Vagina (tissue), 2 donors: ENCODE measurements at regions not wholly inside any gene's neighbourhood (a gene's known extent, or its start where the extent isn't known, plus 50 kb on each side); places are given as distances from the start of the nearest gene placed in this dataset.

Source experiments
- POLR2AphosphoS5 ChIP-seq, 2 donors: sonication (generic); formaldehyde crosslinking; IDR thresholded peaks; one replicate each; pipeline ENCODE4 v1.9.0; 2017; ENCODE audit warnings: antibody characterized with exemption in 2 of 2, mild to moderate bottlenecking in 2 of 2, low read depth in 1 of 2; ENCODE audit not compliant: insufficient read depth in 1 of 2
- TF ChIP-seq, protein P1 (sequence below), 3 experiments: fragments of 450-650 bp in 2 of 3; fragments of 200-600 bp in 1 of 3; sonication (generic) in 1 of 3; IDR thresholded peaks; one replicate each; pipeline ENCODE4 v1.5.1; 2017 to 2019; ENCODE audit warnings: antibody characterized with exemption in 3 of 3, mild to moderate bottlenecking in 2 of 3, moderate library complexity in 2 of 3

DNA sequence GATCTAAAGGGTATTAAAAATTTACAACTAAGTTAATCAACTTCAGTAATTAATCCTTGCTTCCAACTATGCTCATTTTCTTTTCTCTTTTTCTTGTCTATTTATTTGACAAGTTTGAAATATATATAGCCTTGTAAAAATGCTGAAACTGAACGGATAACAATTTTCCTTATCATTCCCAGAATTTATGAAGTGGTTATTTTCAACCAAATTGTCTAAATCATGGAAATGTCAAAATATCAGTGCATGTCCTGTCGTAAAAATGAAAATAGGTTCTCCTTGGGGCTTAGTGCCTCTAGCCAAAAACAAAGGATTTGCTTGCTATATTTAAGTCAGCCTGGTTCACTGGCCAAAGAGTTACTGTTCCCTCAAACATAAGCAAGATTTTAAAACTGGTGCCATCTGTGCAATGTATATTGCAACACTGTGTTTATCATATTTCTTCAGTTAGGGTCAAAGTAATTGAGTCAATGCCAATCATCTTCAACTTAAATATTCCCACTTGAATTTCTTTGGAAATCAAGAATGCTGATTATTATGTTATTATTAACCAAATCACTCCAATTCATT is 798.3 kb downstream of the MAT2B start:
- TF ChIP-seq, protein P1, sequence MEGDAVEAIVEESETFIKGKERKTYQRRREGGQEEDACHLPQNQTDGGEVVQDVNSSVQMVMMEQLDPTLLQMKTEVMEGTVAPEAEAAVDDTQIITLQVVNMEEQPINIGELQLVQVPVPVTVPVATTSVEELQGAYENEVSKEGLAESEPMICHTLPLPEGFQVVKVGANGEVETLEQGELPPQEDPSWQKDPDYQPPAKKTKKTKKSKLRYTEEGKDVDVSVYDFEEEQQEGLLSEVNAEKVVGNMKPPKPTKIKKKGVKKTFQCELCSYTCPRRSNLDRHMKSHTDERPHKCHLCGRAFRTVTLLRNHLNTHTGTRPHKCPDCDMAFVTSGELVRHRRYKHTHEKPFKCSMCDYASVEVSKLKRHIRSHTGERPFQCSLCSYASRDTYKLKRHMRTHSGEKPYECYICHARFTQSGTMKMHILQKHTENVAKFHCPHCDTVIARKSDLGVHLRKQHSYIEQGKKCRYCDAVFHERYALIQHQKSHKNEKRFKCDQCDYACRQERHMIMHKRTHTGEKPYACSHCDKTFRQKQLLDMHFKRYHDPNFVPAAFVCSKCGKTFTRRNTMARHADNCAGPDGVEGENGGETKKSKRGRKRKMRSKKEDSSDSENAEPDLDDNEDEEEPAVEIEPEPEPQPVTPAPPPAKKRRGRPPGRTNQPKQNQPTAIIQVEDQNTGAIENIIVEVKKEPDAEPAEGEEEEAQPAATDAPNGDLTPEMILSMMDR (IDR thresholded peaks at IDR 0.05): no peak
- TF ChIP-seq POLR2AphosphoS5 (IDR thresholded peaks at IDR 0.05; ENCODE audit: insufficient read depth in 1 of 2, low read depth in 1 of 2): no peak
